ENCODE measurements at regions not wholly inside any gene's neighbourhood (a gene's known extent, or its start where the extent isn't known, plus 50 kb on each side); places are given as distances from the start of the nearest gene placed in this dataset.
A peak's percentile ranks its signal among the peaks of the same experiment; 100 is the strongest.

DNA sequence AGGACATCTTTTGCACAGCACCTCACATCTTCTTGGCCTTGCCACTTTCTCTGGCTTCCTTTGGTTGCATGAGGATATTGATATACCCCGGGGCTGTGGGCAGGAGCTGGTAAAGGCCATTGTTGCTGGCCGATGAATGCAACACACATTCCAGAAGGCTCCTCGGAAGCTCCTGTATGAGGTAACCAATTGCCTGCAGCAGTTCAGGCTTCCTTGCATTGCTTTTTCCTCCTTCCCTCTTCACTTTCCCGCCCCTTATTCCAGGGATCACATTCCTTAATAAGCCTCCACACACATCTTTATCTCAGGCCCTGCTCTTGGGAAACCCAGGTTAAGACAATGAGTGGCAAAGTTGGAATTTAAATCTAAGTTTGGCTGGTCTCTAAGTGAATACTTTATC lies 505.4 kb upstream of the CLINT1 start:
- ATAC-seq (peak; percentile 89), DNase-seq (ENCODE audit: low spot score) (peak; percentile 22)
- ChIA-PET POLR2A (no interaction called here), CTCF (no interaction called here)
- TF ChIP-seq, protein P1, sequence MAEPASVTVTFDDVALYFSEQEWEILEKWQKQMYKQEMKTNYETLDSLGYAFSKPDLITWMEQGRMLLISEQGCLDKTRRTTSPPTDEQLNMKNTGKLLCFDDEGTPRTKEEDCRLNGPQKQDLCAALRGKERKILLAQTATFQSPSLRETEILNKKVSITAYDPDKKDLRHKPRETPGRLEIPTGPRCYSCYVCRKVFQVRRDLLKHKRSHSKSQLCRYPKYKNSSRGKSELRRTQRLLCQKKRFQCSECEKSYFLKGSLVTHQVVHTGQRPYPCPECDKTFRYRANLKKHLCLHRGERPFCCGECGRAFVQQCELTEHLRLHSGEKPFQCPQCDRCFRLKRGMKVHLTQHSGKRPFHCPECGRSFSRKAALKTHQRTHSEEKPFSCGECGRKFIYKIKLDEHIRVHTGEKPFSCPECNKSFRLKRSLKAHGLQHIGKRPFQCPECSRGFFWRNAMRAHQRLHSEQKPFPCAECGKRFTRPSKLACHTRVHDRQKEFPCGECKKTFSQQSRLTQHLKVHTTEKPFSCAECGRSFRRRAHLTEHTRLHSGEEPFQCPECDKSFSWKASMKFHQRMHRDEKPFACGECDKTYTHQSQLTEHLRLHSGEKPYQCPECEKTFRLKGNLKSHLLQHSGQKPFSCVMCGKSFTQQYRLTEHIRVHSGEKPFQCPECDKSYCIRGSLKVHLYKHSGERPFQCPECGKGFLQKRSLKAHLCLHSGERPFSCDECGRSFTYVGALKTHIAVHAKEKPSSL (CRISPR knock-in tag; conservative IDR thresholded peaks at IDR 0.05), result no peak
- TF ChIP-seq CTCF (IDR thresholded peaks at IDR 0.05), result no peak
- TF ChIP-seq, protein P2, sequence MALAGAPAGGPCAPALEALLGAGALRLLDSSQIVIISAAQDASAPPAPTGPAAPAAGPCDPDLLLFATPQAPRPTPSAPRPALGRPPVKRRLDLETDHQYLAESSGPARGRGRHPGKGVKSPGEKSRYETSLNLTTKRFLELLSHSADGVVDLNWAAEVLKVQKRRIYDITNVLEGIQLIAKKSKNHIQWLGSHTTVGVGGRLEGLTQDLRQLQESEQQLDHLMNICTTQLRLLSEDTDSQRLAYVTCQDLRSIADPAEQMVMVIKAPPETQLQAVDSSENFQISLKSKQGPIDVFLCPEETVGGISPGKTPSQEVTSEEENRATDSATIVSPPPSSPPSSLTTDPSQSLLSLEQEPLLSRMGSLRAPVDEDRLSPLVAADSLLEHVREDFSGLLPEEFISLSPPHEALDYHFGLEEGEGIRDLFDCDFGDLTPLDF (CRISPR knock-in tag; IDR thresholded peaks at IDR 0.05), result no peak
- no peak for TF ChIP-seq ZNF263 (CRISPR knock-in tag; IDR thresholded peaks at IDR 0.05; ENCODE audit: low read depth)
- TF ChIP-seq CREM (CRISPR knock-in tag; IDR thresholded peaks at IDR 0.05), result no peak
- TF ChIP-seq, protein P3, sequence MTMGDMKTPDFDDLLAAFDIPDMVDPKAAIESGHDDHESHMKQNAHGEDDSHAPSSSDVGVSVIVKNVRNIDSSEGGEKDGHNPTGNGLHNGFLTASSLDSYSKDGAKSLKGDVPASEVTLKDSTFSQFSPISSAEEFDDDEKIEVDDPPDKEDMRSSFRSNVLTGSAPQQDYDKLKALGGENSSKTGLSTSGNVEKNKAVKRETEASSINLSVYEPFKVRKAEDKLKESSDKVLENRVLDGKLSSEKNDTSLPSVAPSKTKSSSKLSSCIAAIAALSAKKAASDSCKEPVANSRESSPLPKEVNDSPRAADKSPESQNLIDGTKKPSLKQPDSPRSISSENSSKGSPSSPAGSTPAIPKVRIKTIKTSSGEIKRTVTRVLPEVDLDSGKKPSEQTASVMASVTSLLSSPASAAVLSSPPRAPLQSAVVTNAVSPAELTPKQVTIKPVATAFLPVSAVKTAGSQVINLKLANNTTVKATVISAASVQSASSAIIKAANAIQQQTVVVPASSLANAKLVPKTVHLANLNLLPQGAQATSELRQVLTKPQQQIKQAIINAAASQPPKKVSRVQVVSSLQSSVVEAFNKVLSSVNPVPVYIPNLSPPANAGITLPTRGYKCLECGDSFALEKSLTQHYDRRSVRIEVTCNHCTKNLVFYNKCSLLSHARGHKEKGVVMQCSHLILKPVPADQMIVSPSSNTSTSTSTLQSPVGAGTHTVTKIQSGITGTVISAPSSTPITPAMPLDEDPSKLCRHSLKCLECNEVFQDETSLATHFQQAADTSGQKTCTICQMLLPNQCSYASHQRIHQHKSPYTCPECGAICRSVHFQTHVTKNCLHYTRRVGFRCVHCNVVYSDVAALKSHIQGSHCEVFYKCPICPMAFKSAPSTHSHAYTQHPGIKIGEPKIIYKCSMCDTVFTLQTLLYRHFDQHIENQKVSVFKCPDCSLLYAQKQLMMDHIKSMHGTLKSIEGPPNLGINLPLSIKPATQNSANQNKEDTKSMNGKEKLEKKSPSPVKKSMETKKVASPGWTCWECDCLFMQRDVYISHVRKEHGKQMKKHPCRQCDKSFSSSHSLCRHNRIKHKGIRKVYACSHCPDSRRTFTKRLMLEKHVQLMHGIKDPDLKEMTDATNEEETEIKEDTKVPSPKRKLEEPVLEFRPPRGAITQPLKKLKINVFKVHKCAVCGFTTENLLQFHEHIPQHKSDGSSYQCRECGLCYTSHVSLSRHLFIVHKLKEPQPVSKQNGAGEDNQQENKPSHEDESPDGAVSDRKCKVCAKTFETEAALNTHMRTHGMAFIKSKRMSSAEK (CRISPR knock-in tag; IDR thresholded peaks at IDR 0.05; ENCODE audit: borderline replicate concordance), result no peak
- no peak overlapping the region for H3K4me3 Mint-ChIP-seq
- H3K27me3 Mint-ChIP-seq (ENCODE audit: low read depth), result no peaks in the 10 kb centered on the region
- no peak overlapping the region for H3K27ac Mint-ChIP-seq
- H3K9me3 Mint-ChIP-seq, result no peaks in the 10 kb centered on the region
- H3K4me1 Mint-ChIP-seq, result peaks cover 25% of the 10 kb centered on the region
- no peaks in the 10 kb centered on the region for H3K36me3 Mint-ChIP-seq

GRCh38 chr5:158354958-158355357 lies 496.0 kb upstream of the CLINT1 start:
- peaks cover 16% of the 10 kb centered on the region for H3K36me3 Mint-ChIP-seq
- no peak overlapping the region for H3K4me3 Mint-ChIP-seq
- CTCF ChIA-PET, result no interaction called here
- no peaks in the 10 kb centered on the region for H3K27me3 Mint-ChIP-seq (ENCODE audit: low read depth)
- peaks cover 21% of the 10 kb centered on the region for H3K4me1 Mint-ChIP-seq
- peaks cover 23% of the 10 kb centered on the region for H3K9me3 Mint-ChIP-seq
- POLR2A ChIA-PET, result no interaction called here
- DNase-seq (ENCODE audit: low spot score), result no peak
- TF ChIP-seq, protein P4, sequence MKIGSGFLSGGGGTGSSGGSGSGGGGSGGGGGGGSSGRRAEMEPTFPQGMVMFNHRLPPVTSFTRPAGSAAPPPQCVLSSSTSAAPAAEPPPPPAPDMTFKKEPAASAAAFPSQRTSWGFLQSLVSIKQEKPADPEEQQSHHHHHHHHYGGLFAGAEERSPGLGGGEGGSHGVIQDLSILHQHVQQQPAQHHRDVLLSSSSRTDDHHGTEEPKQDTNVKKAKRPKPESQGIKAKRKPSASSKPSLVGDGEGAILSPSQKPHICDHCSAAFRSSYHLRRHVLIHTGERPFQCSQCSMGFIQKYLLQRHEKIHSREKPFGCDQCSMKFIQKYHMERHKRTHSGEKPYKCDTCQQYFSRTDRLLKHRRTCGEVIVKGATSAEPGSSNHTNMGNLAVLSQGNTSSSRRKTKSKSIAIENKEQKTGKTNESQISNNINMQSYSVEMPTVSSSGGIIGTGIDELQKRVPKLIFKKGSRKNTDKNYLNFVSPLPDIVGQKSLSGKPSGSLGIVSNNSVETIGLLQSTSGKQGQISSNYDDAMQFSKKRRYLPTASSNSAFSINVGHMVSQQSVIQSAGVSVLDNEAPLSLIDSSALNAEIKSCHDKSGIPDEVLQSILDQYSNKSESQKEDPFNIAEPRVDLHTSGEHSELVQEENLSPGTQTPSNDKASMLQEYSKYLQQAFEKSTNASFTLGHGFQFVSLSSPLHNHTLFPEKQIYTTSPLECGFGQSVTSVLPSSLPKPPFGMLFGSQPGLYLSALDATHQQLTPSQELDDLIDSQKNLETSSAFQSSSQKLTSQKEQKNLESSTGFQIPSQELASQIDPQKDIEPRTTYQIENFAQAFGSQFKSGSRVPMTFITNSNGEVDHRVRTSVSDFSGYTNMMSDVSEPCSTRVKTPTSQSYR (CRISPR knock-in tag; IDR thresholded peaks at IDR 0.05), result no peak
- TF ChIP-seq FOXP1 (CRISPR knock-in tag; IDR thresholded peaks at IDR 0.05; ENCODE audit: borderline replicate concordance), result no peak
- TF ChIP-seq GABPB1 (CRISPR knock-in tag; IDR thresholded peaks at IDR 0.05), result no peak
- TF ChIP-seq, protein P2 (CRISPR knock-in tag; IDR thresholded peaks at IDR 0.05), result no peak
- no peak overlapping the region for H3K27ac Mint-ChIP-seq
- ATAC-seq, result no peak

Measured in WTC11 (cell line).